Endothelial cell of umbilical vein (primary cell): ENCODE measurements at regions not wholly inside any gene's neighbourhood (a gene's known extent, or its start where the extent isn't known, plus 50 kb on each side); places are given as distances from the start of the nearest gene placed in this dataset.

Experiments used
- BruUV-seq: library from RNA; stranded (reverse); fragments of 400-500 nt; replicated peaks from 2 replicates; lab custom pipeline; 2021; lab: Mats Ljungman, UMichigan
- CTCF ChIA-PET: fragments of 300-600, 350-600 bp; sonication (Branson Sonifier 250); formaldehyde crosslinking; loops from one replicate; lab custom pipeline; 2021; ENCODE audit warnings: antibody characterized with exemption, inconsistent platforms; lab: Charles Lee
- POLR2A ChIA-PET: fragments of 300-600, 350-600 bp; sonication (Branson Sonifier 250); formaldehyde crosslinking; loops from one replicate; lab custom pipeline; 2021; ENCODE audit warnings: antibody characterized with exemption, inconsistent platforms; lab: Charles Lee
- DNase-seq: peaks from one replicate; pipeline ENCODE4 v3.0.0-alpha.2; 2011; ENCODE audit warnings: low read depth, low spot score
- FAIRE-seq: peaks from 2 replicates; lab custom pipeline; 2011; peaks lifted over from hg19 to GRCh38; lab: Jason Lieb, UNC
- H2AFZ ChIP-seq: 2 replicates; pipeline ENCODE4 v1.6.0; 2012; ENCODE audit warnings: low read depth, low read length, control low read depth, inconsistent platforms
- H3K27ac ChIP-seq: 2 replicates; pipeline ENCODE4 v1.5.1; 2011; ENCODE audit warnings: low read depth, mild to moderate bottlenecking, control low read depth, low read length, moderate library complexity; ENCODE audit not compliant: insufficient read depth
- H3K27me3 ChIP-seq, 2 experiments: 2 replicates each; pipeline versions ENCODE4 v1.6.0 to v1.6.1; 2011; ENCODE audit warnings: low read length in 2 of 2, mixed read lengths in 1 of 2; ENCODE audit not compliant: control insufficient read depth in 2 of 2, insufficient read depth in 2 of 2
- H3K36me3 ChIP-seq, 2 experiments: 2 replicates in 1 of 2; 3 replicates in 1 of 2; pipeline ENCODE4 v1.5.1; 2011; ENCODE audit warnings: low read length in 2 of 2, mild to moderate bottlenecking in 1 of 2, moderate library complexity in 1 of 2; ENCODE audit not compliant: control insufficient read depth in 2 of 2, insufficient read depth in 2 of 2; ENCODE audit errors: extremely low read depth in 1 of 2
- H3K4me1 ChIP-seq: 3 replicates; pipeline ENCODE4 v1.5.1; 2011; ENCODE audit warnings: mild to moderate bottlenecking, low read length; ENCODE audit not compliant: control insufficient read depth, insufficient read depth; ENCODE audit errors: extremely low read depth
- H3K4me2 ChIP-seq: 2 replicates; pipeline ENCODE4 v1.6.1; 2011; ENCODE audit warnings: low read length, control low read depth, mixed read lengths; ENCODE audit not compliant: insufficient read depth
- H3K4me3 ChIP-seq, 3 experiments: fragments of 200-600 bp in 1 of 3; sonication (generic), shearing (Covaris generic) in 1 of 3; replicated peaks in 1 of 3; 2 replicates each; pipeline ENCODE4 v1.5.1; 2011 to 2016; ENCODE audit warnings: control low read depth in 3 of 3, low read length in 3 of 3, mild to moderate bottlenecking in 2 of 3, inconsistent platforms in 1 of 3, low read depth in 1 of 3, moderate library complexity in 1 of 3; ENCODE audit not compliant: insufficient read depth in 1 of 3
- H3K79me2 ChIP-seq: 2 replicates; pipeline ENCODE4 v1.6.0; 2012; ENCODE audit warnings: low read length, inconsistent platforms; ENCODE audit not compliant: control insufficient read depth, insufficient read depth
- H3K9ac ChIP-seq: replicated peaks from 2 replicates; pipeline ENCODE3; 2011; ENCODE audit warnings: low read length, control low read depth; ENCODE audit not compliant: insufficient read depth; ENCODE audit errors: extremely low read depth
- H3K9me1 ChIP-seq: replicated peaks from 3 replicates; pipeline ENCODE4 v1.6.0; 2011; ENCODE audit warnings: mild to moderate bottlenecking, low read length; ENCODE audit not compliant: control insufficient read depth, insufficient read depth; ENCODE audit errors: extremely low read depth
- H3K9me3 ChIP-seq: replicated peaks from 2 replicates; pipeline ENCODE4 v1.5.1; 2012; ENCODE audit warnings: low read length, inconsistent platforms; ENCODE audit not compliant: control insufficient read depth, insufficient read depth
- H4K20me1 ChIP-seq: replicated peaks from 2 replicates; pipeline ENCODE3; 2011; ENCODE audit warnings: mild to moderate bottlenecking, low read length; ENCODE audit not compliant: control insufficient read depth, insufficient read depth; ENCODE audit errors: extremely low read depth
- CTCF ChIP-seq, 2 donors: IDR thresholded peaks; 1 replicate in 1 of 2; 2 replicates in 1 of 2; pipeline ENCODE4 v1.5.1; 2011; ENCODE audit warnings: low read length in 2 of 2, mild to moderate bottlenecking in 2 of 2, moderate library complexity in 2 of 2, control low read depth in 1 of 2, inconsistent platforms in 1 of 2, low read depth in 1 of 2; ENCODE audit not compliant: insufficient read depth in 1 of 2; ENCODE audit errors: extremely low read depth in 1 of 2
- EZH2 ChIP-seq: IDR thresholded peaks from 2 replicates; pipeline ENCODE4 v1.6.1; 2012; ENCODE audit warnings: borderline replicate concordance, low read depth, mild to moderate bottlenecking, moderate library complexity, low read length, inconsistent platforms; ENCODE audit not compliant: severe bottlenecking
- FOS ChIP-seq: IDR thresholded peaks from 2 replicates; pipeline ENCODE4 v1.6.1; 2011; ENCODE audit warnings: mild to moderate bottlenecking, low read length, moderate library complexity, borderline replicate concordance; ENCODE audit not compliant: insufficient read depth
- GATA2 ChIP-seq: IDR thresholded peaks from 2 replicates; pipeline ENCODE4 v1.7.0; 2011; ENCODE audit warnings: low read depth, mild to moderate bottlenecking, moderate library complexity, mixed read lengths, low read length; ENCODE audit not compliant: insufficient read length, insufficient read depth
- JUN ChIP-seq: IDR thresholded peaks from 2 replicates; pipeline ENCODE4 v1.6.1; 2011; ENCODE audit warnings: borderline replicate concordance, low read depth; ENCODE audit not compliant: insufficient read length, insufficient read depth
- MAX ChIP-seq: IDR thresholded peaks from 2 replicates; pipeline ENCODE4 v1.6.1; 2011; ENCODE audit not compliant: insufficient read depth, insufficient read length
- MYC ChIP-seq: IDR thresholded peaks from one replicate; pipeline ENCODE4 v1.6.1; 2011; ENCODE audit warnings: mild to moderate bottlenecking, low read depth, low read length
- POLR2A ChIP-seq: IDR thresholded peaks from 2 replicates; pipeline ENCODE4 v1.6.1; 2012; ENCODE audit warnings: low read depth, mild to moderate bottlenecking, control low read depth, low read length
- POLR2AphosphoS5 ChIP-seq: IDR thresholded peaks from 2 replicates; pipeline ENCODE4 v1.6.1; 2012; ENCODE audit warnings: low read depth, mild to moderate bottlenecking, control low read depth, low read length, moderate library complexity; ENCODE audit not compliant: insufficient read depth
- dilution Hi-C: fragments of 300-500 bp; cut with MboI; formaldehyde crosslinking; loops from one replicate; pipeline ENCODE4 v1.15.0; 2019; ENCODE audit warnings: low sequenced_read_pairs; ENCODE audit not compliant: extremely low pct_ligation_motif_present
- intact Hi-C: fragments of 100-400 bp; cut with micrococcal nuclease; formaldehyde crosslinking; loops from one replicate; pipeline ENCODE4 v1.10.0; 2022

GRCh38 chr9:115498303-115498702 is 380.3 kb upstream of the TNC start:
- H3K27ac ChIP-seq = no peak overlapping the region
- no peak for FAIRE-seq
- no peaks in the 10 kb centered on the region for H3K9me3 ChIP-seq
- no peaks in the 10 kb centered on the region for H3K36me3 ChIP-seq
- TF ChIP-seq POLR2A (no peak), FOS (no peak), MYC (no peak), JUN (no peak), EZH2 (no peak)
- H3K4me2 ChIP-seq = no peak overlapping the region
- BruUV-seq = no TSS peak
- H3K4me1 ChIP-seq = no peaks in the 10 kb centered on the region
- POLR2A ChIA-PET = no interaction called here
- H2AFZ ChIP-seq = no peak overlapping the region
- H3K79me2 ChIP-seq = no peaks in the 10 kb centered on the region
- dilution Hi-C loops = no loop called here
- no peak overlapping the region for H3K4me3 ChIP-seq
- CTCF ChIA-PET = no interaction called here
- DNase-seq = no peak
- no peaks in the 10 kb centered on the region for H4K20me1 ChIP-seq
- no peaks in the 10 kb centered on the region for H3K9me1 ChIP-seq
- intact Hi-C loops = no loop called here
- H3K27me3 ChIP-seq = no peaks in the 10 kb centered on the region
- no peak overlapping the region for H3K9ac ChIP-seq

DNA sequence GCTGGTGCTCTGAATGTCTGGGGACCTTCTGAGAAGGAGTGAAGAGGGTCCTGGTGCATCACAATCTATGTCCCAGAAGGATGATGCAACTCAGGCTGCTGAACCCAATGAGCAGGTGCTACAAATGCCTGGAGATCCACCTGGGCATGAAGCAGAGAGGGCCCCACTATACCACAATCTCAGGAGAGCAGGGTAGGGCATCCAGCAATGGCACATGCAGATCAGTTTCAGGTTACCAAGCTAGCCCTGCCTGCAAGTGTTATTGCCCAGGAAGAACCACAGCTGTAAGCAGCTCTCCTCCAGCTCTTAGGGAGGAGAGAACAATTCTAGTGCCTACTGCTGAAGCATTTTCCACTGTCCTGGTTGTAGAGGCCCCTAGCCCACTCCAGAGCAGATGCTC is 389.2 kb upstream of the TNC start:
- TF ChIP-seq CTCF (IDR thresholded peaks at IDR 0.05; ENCODE audit: extremely low read depth in 1 of 2, insufficient read depth in 1 of 2, low read depth in 1 of 2, low read length in 2 of 2) (no peak), MYC (no peak), JUN (no peak), FOS (no peak), EZH2 (no peak), POLR2AphosphoS5 (no peak), POLR2A (no peak), MAX (no peak), GATA2 (no peak)
- H3K9ac ChIP-seq = no peak overlapping the region
- no peaks in the 10 kb centered on the region for H3K9me1 ChIP-seq
- POLR2A ChIA-PET = no interaction called here
- no peaks in the 10 kb centered on the region for H3K27me3 ChIP-seq
- H3K27ac ChIP-seq = no peak overlapping the region
- no peak overlapping the region for H3K4me2 ChIP-seq
- H3K4me3 ChIP-seq = no peak overlapping the region
- no peak overlapping the region for H2AFZ ChIP-seq
- no peaks in the 10 kb centered on the region for H3K9me3 ChIP-seq
- BruUV-seq = no TSS peak
- DNase-seq = no peak
- no peak for FAIRE-seq
- no peaks in the 10 kb centered on the region for H3K79me2 ChIP-seq
- H4K20me1 ChIP-seq = no peaks in the 10 kb centered on the region
- intact Hi-C loops (no loop called here), dilution Hi-C loops (no loop called here)
- H3K4me1 ChIP-seq = no peaks in the 10 kb centered on the region
- CTCF ChIA-PET = no interaction called here
- H3K36me3 ChIP-seq = no peaks in the 10 kb centered on the region
